Stimulated activated CD8-positive, alpha-beta memory T cell treated with anti-CD3 and anti-CD28 coated beads, Interleukin-15, amount 100 ng/mL, for 24 hours (primary cell): ENCODE measurements at regions not wholly inside any gene's neighbourhood (a gene's known extent, or its start where the extent isn't known, plus 50 kb on each side); places are given as distances from the start of the nearest gene placed in this dataset.
"Not testable (repeated sequence)": the region's sequence is repeated elsewhere in the genome, so short reads cannot be mapped to it uniquely, and the experiment has no call there.

ENCODE experiments used
- DNase-seq: peaks from one replicate; pipeline ENCODE4 v3.0.0-alpha.2; 2020; ENCODE audit warnings: low read depth

DNA sequence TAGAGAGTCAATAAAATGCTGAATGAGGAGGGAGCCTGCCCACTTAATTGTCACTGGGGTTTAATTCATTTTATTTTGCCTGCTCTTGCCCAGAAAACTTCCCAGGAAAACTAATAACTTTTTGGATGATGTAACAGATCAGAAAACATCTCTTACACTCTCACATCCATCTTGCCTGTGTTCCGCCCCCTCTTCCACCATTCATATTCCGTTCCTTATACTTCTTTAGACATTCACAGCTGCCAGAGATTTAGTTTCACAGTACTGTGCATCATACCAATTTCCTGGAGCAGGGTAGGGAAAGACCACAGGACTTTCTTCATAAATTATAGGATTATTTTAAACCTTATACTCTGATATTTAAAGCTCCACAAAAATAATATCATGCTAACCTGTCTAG, 776.1 kb upstream of the SOX11 start:
- no peak for DNase-seq

DNA sequence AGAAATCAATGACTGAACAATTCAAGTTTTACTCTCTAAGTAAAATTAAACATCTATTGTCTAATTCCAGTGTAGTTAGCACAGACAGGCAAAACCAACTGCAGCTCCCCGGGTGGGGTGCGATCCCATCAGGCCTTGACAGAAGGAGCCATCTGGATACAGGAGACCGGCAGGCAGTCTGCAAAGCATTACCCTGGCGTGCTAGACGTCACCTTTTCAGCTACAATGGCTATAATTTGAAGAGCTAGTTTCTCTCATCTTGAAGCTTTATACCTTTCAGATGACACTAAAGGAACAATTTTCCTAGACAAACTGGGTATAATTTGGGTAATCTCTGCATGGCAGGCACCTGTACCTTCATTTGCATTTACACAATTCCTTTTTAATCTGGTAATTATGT, 761.5 kb upstream of the SOX11 start:
- DNase-seq: no peak

DNA sequence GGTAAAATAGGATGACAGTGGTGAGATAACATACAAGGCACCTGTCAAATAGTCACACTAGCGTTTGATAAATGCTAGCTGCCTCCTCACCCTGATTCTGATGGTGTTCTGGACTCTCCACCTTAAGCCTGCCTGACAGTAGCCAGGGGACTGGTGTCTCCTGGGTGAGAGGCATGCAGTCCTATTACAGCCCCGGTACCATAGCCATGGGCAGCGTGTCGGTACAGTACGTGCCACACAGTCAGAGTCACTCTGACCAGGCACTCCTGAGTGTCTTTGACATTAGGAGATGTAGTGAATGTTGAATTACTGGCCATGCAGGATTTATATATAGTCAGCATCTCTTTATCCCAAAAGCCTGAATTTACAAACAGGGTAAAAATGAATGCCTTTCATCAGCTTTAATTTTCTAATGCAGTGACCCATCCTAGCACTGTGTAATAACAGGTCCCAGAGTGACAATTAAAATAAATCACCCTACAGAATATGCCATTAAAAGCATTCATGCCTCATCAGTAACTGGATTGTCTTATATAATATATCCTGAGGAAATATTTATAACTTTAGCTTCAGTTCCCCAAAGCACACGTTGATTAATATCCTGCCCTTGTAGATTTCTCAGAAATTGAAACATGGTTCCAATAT, 760.3 kb upstream of the SOX11 start:
- no peak for DNase-seq

DNA sequence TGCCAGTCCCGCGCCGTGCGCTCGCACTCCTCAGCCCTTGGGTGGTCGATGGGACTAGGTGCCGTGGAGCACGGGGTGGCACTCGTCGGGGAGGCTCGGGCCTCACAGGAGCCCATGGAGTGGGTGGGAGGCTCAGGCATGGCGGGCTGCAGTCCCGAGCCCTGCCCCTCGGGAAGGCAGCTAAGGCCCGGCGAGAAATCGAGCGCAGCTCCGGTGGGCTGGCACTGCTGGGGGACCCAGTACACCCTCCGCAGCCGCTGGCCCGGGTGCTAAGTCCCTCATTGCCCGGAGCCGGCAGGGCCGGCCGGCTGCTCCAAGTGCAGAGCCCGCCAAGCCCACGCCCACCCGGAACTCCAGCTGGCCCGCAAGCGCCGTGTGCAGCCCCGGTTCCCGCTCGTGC, 756.9 kb upstream of the SOX11 start:
- not testable (repeated sequence) for DNase-seq

DNA sequence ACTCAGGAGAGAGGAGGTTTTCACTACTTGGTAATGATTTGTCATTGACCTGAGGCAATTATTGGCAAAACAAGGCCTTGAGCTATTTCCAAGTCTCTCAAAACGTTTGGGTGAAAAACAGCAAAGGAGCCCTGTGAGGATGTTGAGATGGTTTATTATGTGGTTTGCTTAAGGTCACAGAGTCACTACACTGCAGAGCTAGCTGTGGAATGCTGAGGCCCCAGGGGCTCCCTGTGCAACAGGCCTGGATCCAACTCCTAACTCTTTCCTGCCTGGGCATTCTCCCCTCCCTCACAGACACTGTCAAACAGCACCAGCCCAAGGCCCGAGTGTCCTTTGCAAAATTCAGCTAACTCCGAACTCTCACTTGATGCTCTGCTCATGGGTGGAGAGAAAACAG, 754.6 kb upstream of the SOX11 start:
- DNase-seq: no peak

DNA sequence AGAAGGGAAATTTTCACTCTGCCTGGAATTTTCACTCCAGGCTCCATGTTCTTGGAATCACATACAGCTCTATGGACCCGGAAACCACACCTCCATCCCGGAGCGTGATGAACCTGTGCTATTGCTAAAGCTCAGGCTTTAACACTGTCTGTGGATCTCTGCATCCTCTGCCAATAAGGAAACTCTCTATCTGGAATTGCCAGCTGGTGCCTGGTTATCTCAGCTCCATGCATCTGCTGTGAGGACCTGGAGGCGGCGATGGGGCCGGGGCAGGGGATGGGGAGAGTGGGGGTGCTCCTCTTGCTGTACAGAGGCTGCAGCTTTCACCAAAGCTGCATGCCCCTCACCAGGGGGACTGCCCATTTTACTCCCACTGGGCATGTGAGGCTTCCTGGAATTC, 754.0 kb upstream of the SOX11 start:
- DNase-seq: no peak

DNA sequence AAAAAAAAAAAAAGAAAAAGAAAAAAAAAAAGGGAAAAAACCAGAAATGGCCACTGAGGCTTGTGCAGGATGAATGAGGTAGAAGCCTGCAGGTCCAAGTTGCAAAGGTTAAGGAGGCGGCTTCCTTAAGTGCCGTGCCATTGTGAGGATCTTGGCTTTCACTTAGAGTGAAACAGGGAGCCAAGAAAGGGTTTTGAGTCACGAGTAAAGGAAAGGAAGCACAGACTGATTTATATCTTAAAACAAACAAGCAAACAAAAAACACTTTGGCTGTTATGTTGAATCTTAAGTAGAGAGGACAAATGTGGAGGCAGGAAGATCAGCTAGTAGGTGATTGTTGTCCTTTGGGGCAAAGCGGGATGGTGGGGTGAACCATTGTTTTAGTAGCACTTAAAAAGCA, 749.7 kb upstream of the SOX11 start:
- DNase-seq: no peak

DNA sequence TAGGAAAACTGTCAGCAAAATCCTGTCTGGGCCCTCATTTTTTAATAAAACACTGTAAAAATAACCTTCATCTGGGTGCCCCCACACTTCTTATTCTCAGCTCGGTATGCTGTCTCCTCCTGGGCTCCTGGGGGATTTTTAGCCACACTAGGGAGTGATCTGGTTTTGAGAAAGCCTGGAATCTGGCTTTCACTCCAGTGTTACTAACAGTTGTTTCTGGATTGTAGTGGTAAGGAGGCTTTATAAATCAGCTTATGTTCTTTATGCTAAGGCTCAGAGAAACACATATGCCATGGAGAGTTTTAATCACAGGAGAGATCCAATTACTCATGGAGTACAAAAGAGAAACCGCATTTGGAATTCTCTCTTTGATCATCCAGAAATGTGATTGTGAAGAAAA, 744.3 kb upstream of the SOX11 start:
- no peak for DNase-seq

DNA sequence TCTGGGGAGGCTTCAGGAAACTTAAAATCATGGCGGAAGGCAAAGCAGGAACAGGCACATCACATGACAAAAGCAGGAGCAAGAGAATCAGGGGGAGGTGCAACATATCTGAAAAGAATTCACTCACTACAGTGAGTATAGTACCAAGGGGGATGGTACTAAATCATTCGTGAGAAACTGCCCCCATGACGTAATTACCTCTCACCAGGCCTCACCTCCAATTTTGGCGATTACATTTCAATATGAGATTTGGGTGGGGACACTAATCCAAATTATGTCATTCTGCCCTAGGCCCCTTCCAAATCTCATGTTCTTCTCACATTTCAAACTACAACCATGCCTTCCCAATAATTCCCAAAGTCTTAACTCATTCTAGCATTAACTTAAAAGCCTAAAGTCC, 740.8 kb upstream of the SOX11 start:
- DNase-seq: no peak

DNA sequence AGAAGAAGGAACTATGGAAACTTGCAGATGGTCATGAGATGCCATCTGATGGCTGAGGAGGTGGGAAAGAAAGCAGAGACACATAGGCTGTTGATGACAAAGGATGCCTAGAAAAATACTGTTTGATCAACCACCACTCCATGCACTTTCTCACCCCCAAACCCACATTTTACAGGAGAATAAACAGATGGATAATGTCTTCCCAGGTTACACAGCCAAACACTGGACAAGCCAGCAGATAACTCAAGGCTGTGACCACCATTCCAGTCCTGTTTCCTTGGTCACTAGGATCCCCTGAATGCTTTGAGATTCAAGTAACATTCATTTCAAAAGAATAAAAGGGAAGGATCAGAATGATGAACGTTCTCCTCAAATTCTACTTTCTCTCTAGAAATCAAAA, 733.0 kb upstream of the SOX11 start:
- no peak for DNase-seq

DNA sequence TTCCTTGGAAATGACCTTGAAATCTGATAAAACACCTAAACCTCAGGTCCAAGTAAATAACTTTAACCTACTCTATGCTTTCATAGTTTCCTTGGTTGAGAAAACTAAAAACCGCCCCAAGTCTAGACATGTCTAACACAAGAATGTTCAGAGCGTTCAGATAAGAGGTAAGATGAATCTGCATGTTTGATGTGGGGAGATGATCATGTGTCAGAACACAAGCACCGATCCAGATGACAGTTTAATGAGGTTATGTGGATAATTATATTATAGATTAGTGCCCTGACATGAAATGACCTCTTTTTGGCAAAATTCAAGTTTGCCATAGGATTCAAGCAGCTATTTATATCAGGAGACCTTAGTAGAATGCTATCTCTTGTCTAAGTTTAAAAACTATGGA, 729.8 kb upstream of the SOX11 start:
- no peak for DNase-seq

DNA sequence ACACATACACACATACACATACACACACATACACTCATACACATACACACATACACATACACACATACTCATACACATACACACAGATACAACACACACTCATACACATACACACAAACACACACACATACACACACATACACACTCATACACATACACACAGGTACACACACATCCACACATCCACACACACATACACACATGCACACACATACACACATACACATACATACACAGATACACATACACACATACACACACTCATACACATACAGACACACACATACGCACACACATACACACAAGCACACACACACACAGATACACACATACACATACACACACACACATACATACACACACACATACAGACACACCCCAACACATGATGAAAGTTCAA, 729.1 kb upstream of the SOX11 start:
- no peak for DNase-seq

DNA sequence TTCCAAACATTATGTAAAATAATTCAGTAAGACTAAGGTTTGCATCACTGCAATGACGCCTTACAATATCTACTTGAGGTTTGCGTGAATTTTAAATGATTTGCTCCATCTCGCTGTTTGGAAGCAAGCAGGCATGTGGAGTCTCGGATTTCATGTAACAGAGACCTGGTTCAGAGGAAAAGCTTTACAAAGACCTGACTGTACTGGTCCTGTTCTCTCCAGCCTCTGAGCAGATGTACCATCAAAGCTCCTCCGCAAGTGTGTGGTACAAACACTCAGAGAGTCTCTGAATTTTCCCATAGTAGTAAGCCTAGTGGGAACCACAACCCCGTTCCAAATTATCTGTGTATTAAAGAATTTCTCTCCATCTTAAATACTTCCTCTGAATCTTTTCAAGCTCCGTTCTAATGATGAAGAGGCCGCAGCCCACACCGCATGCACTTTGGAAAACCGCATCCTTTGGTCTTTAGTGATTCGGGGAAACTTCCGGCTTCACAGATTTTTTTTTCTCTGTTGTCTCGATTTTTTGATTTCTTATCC, 728.1 kb upstream of the SOX11 start:
- DNase-seq: no peak

DNA sequence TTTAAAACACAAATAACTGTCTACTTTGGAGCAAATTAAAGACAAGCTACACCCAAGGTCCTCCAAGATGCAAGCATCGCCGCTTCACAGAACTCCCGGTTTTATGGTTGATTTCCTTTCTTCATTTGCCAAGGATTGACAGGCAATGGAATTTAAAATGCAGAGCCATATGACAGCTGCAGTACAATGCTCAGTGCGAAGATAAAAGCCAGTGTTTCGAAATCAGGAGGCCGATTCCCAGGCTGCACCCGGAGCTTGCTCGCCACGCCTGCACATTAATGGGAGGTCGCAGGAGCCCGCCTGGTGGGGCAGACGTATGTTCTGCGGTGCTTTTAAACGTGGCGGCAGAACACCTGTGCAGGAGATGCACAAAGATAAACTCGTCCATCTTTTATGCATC, 727.6 kb upstream of the SOX11 start:
- no peak for DNase-seq

DNA sequence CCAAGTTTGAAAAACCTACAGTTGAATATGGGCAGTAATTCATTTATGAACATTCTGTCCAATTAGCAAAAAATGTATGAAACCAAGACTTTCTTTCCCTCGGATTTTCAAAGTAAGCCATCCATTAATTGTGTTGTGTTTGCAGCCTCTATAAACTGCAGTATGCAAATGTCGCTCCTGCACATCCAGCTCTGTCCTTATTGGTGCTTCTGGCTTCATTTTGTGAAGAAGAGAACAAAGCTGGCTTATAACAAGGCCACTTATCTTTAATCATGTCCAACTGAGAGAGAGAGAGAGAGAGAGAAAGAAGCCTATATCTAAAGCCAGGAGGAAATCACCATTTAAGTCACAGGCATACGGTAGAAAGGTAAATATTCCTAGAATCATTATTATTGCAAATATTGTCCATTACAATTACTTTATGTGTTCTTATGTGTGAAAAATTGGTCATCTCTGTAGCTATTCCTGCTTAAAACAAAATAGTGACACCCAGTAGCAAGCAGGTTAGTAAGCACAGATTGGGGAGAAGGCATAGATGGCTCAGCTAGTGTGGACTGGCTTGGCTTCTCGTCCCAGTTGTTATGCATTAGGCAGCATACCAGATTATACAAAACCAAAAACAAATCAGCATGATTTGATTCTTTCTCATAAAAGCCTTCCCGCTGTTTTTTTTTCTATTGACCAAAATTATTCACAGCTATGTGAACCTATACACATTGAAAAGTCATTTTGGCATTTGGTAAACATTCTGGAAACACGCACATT, 726.4 kb upstream of the SOX11 start:
- DNase-seq: no peak

DNA sequence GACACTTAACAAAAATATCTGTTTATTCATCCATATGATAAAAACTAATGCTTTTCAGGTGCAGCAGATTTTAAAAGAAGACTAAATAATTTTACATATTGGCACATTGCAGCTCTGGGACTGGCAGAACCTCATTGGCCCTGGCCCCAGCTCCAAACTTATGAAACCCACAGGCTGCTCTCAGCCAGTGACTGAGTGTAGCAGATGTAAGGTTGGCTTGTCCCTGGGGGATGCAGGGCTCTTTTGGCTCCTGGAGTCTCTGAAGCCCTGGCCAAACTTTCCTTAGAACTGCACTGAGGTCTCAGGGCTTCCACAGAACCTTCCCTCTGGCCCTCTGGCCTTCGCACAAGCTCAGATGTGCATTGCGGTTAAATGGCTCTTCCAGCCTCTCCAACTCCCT, 725.0 kb upstream of the SOX11 start:
- no peak for DNase-seq

DNA sequence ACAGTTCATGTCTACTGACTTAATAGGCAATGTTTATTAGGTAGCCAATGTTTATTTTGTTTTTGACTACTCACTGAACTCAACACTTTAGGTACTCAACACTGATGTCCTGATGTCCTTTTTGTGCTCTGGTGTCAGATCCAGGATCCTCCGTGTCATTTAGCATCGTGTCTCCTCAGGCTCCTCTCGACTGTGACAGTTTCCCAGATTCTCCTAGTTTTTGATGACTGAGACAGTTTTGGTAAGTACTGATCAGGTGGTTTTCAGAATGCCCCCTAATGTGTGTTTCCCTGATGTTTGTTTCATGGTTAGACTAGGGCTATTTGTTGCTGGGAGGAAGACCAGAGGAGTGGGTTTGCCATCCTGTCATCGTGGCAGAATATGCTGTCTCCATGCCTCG, 719.7 kb upstream of the SOX11 start:
- no peak for DNase-seq

DNA sequence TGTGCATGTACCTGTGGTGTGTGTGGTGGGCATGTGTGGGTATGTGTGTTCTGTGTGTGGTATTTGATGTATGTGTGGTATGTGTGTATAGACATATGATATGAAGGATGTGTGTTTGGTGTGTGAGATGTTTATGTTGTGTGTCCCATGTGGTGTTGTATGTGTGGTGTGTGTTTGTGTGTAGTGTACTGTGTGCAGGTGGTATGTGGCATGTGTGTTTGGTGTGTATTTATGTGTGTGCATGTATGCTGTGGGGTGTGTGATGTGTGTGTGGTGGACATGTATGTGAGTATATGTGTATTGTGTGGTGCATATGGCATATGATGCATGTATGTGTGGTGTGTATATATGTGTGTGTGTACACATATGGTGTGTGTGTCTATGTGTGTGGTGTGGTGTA, 718.8 kb upstream of the SOX11 start:
- DNase-seq: no peak

DNA sequence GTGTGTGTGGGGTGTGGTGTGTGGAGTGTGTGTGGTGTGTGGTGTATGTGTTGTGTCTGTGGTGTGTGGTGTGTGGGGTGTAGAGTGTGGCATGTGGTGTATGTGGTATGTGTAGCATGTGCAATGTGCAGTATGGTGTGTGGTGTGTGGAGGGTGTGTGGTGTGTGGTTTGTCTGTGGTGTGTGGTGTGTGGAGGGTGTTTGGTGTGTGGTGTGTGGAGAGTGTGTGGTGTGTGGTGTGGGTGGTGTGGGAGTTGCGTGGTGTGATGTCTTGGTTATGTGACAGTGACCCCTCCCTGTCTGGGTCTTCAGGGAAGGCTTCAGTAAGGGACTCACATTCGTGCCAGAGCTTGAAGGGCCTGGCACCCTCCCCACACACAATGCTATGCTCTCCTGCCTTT, 718.2 kb upstream of the SOX11 start:
- no peak for DNase-seq

DNA sequence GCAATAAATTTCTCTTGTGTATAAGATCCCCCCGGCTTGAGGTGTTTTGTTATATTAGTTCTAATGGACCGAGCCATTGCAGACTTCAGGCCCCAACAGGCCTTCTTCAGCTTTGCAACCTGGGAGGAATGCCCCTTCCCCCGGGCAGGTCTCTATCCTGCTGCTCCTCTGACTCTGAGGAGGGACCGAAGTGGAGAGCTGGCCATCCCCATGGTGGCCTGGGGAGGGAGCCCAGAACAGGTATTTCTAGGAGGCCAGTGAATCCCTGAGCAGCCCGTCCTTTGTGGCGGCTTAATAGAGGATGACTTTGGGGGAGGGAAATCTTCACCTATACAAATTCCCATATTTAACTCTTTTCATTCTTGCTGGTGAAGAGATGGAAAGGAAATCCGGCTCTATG, 715.8 kb upstream of the SOX11 start:
- DNase-seq: no peak

DNA sequence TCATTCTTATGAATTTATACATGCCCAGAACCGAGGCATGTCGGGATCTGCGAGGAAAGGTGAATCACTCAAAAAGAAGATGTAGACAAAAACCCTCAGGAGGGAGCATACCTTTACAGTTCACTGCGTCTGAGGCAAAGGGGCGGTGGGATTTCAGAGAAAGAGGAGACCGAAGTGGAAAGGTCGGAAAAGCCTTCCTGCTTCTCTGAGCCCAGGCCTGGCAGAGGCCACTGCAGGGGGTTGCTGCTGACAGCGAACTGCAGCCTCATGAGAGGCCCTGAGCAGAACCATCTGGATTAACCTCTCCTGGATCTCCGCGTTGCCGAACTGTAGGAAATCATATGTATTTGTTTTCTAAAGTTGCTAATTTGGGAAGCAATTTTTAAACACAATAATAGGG, 713.1 kb upstream of the SOX11 start:
- DNase-seq: no peak

DNA sequence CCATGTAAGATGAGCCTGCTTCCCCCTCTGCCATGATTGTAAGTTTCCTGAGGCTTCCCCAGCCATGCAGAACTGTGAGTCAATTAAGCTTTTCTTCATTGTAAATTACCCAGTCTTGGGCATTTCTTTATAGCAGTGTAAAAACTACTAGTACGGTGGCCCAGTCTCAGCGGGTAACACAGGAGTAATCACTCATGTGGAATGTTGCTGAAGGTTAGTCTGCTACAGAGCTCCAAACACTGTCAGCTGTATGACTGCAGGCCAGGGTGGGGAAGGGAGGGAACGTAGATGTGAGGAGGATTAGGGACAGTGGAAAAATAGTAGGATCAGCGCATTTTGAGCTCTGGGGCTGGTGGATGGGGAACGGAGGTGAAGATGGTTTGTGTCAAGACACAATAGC, 711.2 kb upstream of the SOX11 start:
- DNase-seq: no peak

DNA sequence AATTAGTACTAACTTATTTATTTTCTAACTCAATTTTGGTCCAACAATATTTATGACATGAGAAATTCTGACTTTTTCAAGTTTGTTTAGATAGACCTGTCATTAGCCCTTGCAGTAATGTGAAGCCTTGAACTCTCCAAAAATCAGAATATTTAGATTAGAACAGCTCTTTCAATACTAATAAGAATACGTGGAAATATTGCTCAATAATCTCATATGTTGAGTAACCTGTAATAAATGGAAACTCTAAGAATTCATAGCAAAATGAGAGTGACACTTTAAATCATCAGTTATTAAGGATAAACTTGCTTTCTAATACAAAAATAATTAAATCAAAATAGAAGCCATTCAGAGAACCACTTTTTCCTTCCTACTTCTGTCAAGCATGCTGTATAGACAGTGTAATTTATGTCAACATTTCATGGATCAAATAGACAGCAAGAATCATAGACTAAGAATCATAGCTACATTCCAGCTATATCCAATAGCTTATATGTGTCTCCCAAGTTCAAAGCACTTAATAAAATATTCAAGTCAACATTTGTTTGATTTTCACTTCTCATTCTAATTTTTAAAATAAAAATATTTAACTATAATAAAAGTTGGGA, 710.3 kb upstream of the SOX11 start:
- no peak for DNase-seq
